GM21447 (cell line): ENCODE measurements at regions not wholly inside any gene's neighbourhood (a gene's known extent, or its start where the extent isn't known, plus 50 kb on each side); places are given as distances from the start of the nearest gene placed in this dataset.

Source experiments
- ATAC-seq: cut with Tn5 transposase; IDR thresholded peaks from one replicate; pipeline ENCODE4 v1.9.1; 2021; ENCODE audit not compliant: unreplicated experiment

GRCh38 chr3:184659797-184660301, 52.0 kb downstream of the MAGEF1 start:
- ATAC-seq: no peak

DNA sequence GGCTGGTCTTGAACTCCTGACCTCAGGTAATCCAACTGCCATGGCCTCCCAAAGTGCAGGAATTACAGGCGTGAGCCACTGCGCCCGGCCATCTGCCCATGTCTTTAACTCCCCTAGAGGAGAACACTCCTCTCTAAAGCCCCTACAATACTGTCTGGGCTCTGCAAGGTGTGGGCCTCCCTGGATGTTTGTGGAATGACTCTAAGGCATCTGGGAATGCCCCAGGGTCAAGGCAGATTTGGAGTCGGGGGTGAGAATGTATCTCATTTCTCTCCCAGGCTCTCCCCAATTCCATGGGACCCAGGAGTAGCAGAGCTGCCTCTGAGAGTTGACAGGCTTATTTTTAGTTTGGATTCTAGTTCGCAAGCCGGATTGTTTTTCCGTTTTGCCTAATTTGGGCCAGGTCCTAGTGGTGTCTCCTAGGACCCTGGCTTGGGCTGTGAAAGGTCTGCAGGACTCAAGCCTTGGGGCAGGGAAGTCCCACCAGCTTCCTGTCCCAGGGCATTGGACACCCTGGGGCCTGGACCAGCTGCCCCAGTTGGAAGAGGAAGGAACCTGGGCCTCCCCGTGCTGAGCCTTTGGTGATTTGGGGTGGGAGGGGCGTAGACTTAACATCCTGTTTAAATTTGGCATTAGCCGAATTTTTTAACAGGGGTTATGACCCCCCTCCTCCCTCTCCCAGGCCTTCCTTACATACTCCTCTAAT, 53.5 kb downstream of the MAGEF1 start:
- no peak for ATAC-seq

GRCh38 chr3:184656829-184657681, 54.8 kb downstream of the MAGEF1 start:
- ATAC-seq: peak; percentile 74

DNA sequence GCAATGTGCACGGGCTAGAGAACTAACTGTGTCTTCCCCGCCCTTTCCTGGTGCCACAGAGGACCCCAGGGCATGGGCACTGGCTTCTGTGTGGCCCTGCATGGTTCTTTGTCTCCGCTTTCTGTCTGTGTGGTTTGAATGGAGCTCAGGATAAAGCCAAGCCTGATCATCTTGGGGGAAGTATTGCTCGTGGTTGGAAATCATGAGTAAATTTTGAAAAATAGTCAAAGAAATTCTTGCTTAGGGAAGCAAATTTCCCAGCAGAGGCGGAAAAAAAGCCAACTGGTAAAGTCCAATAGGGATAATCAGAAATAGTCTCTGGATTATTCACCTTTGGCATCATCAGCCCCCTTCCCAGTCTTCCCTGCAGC, 55.4 kb downstream of the MAGEF1 start:
- ATAC-seq: no peak

DNA sequence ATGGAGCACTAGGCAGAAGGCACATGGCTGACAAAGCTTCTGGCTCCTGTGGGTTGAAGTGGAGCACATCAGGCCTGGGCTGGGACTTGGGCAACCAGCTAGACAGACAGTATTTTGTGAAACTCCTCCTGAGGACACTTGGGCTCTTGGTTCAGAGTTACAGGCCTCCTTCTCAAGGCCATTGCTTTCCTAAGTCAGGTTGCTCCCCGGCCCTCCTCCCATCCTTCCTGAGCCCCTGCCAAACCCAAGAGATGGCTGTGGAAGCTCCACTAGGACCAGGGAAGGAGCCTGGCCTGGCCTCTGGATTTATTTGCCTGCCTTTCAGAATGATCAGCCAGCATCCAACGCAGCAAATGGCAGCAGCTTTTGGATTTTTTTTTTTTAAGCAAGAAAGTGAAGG, 56.3 kb downstream of the MAGEF1 start:
- no peak for ATAC-seq

GRCh38 chr3:184654375-184654774, 57.5 kb downstream of the MAGEF1 start:
- no peak for ATAC-seq

GRCh38 chr3:184652465-184652864, 59.4 kb downstream of the MAGEF1 start:
- ATAC-seq: no peak

DNA sequence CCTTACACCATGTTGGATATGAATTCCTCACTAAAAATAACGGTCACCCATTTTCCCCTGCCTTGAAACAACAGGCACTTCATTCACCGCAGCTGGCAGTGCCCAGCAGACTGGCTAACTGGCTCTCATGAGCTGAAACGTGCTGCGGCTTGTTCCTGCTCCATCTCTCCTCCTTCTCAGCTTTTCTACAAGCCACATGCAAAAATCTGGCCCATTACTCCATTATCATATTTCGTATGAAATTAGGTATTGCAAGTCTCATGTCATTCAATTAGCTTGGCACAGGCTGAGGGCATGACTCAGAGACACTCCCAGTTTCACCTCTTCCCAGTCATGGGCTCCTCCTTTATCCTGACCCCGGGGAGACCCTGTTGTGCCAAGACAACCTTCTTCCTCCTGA, 60.0 kb downstream of the MAGEF1 start:
- no peak for ATAC-seq

DNA sequence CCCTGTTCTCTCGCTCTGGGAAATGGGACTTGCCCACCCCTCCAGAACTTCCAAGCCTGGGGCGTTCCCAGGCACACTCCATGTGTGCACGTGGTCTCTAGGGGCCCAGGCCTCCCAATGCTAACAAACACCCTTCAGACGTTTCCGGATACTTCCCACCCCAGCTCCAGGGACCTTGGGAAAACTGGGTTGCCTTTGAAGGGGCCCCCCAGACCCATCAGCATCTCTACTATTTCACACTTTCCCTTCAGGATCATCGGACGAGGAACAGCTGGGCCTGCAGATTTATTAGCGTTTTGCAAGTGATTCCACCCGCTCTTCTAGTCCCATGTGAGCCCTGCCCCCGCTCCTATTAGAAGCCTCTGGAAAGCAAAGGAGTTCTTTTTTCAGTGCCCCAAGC, 63.2 kb downstream of the MAGEF1 start:
- no peak for ATAC-seq

DNA sequence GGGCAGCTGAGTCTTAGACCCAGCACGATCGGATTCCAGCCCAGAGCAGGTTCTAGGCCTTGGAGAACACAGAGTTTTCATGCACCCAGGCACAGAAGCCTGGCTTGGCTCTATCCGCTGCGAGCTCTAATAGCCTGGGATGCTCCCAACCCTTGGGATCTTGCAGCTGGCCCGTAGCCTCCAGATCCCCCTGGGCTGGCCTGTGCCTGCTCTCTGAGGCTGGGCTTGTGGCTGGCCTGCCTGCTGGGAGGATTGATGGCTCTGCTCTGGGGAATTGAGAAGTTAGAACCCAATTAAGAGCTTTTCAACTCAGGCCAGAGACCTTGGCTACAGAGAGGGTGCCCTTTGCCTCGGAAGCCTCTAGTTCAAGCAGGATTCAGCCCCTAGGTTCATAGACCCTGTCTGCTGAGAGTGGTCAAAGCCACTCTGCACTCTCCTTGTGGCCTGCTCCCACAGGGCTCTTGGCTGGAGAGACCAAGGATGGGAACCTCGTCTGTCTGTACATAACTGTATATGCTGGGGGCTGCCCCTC, 64.4 kb downstream of the MAGEF1 start:
- no peak for ATAC-seq

- ATAC-seq: no peak
These were observed 66.5 kb downstream of the MAGEF1 start for GRCh38 chr3:184645336-184645735.

DNA sequence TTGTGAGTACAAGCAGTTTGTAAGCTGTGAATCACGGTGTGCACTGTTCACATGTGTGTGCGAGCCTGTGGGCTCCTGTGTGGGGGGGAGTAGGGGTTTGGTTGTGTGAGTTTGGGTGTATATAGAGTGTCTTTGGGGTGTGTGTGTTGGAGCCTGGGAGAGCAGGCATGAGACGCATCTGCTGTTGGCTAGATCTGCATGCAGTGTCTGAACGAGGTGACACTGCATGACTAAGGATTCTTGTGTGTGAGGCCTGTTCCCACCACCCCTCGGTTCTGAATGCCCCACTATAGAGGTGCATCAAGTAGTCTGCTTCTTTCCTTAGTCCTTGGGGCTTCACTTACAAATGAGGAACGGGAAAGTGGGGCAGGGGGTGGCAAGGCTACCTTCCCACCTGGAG, 68.4 kb downstream of the MAGEF1 start:
- no peak for ATAC-seq

DNA sequence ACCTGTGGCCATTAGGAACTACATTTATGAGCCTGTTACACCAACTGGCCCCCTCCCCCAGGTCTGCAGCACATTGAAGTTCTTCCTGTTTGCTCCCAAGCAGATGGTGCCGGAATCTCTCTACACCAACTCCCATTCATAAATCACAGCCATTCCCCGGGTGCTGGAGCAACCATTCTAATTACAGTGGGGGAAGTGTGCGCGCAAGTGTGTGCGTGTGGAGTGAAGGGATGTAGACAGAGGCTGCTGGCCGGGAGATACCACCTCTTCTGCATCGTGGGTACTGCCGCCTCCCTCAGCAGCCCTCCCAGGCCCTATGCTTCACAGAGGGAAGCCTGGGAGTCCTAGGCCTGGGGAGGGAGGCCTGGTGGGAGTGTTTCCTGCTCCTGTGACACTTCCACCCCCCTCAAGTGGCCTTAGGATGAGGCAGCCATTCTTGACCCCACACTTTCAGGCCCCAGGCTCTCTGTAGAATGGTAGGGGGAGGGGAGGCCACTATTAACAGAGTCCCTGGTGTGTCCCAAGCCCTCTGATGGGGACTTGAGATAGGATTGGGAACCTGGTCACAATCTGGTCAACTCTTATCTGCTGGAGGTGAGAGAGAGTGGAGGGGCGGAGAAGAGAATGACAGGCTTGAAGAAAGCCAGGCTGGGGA, 69.1 kb downstream of the MAGEF1 start:
- no peak for ATAC-seq

GRCh38 chr3:184641430-184641829, 70.4 kb downstream of the MAGEF1 start:
- ATAC-seq: no peak

- ATAC-seq: no peak
These were observed 72.5 kb downstream of the MAGEF1 start for GRCh38 chr3:184639351-184639750.

DNA sequence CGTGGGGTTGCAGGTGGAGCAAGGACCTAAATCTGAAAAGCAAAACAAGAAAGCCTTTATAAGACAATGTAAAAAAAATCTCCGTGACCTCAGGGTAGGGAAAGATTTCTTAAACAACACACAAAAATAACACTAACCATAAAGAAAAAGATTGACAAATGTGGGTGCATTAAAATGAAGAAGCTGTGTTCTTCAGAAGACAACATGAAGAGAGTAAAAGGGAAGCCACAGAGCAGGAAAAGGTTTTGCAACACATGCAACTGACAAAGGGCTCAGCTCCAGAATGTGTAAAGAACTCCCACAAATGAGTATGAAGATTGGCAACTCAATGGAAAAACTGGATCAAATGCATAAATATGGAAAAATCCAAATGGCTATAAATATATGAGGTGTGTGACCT, 74.2 kb downstream of the MAGEF1 start:
- no peak for ATAC-seq

- no peak for ATAC-seq
These were observed 75.0 kb downstream of the MAGEF1 start for GRCh38 chr3:184636741-184637316.

DNA sequence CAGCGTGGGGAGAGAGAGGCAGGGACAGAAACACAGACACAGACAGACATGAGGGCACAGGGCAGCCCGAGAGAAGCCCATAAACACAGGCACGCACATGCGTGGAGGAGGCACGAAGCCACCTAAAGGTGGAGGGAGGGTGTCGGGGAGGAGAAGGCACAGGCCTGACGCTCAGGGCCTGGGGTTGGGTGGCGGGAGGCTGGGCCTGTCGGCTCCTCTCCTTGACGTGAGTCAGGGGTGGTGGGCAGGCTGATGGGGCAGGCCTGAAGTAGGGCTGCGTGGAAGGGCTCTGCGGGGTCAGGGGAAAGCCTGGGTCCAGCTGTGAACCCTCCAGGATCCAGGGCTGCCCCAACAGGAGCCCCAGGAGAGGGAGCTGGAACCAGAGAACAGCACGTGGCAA, 74.2 kb downstream of the EPHB3 start:
- ATAC-seq: no peak

DNA sequence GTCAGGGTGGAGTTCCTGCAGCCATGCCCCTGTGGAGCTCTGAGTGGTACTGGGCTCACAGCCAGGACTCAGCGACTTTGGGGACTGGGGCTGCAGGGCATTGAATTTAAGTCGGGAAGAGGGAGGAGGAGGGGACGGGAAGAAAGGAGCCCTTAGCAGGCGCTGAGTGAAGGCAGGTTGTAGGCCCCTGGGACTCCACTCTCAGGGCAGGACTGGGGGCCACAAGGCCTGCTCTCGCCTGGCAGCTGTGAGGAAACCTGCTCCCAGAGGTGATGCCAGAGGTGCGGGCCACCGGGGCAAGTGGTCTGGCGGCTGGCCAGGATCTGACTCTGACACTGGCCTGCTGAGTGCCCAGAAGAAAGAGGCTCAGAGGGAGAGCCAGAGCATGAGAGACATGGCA, 73.5 kb downstream of the EPHB3 start:
- no peak for ATAC-seq

- ATAC-seq: no peak
These were observed 71.6 kb downstream of the EPHB3 start for GRCh38 chr3:184633237-184633579.

- ATAC-seq: no peak
These were observed 71.1 kb downstream of the EPHB3 start for GRCh38 chr3:184632551-184633236.
